GM19023 (cell line): ENCODE measurements at regions not wholly inside any gene's neighbourhood (a gene's known extent, or its start where the extent isn't known, plus 50 kb on each side); places are given as distances from the start of the nearest gene placed in this dataset.
A peak's percentile ranks its signal among the peaks of the same experiment; 100 is the strongest.
"Not testable (repeated sequence)": the region's sequence is repeated elsewhere in the genome, so short reads cannot be mapped to it uniquely, and the experiment has no call there.

ENCODE experiments used
- ATAC-seq: cut with Tn5 transposase; IDR thresholded peaks from one replicate; pipeline ENCODE4 v1.9.1; 2021; ENCODE audit warnings: mild to moderate bottlenecking, moderate library complexity; ENCODE audit not compliant: unreplicated experiment

DNA sequence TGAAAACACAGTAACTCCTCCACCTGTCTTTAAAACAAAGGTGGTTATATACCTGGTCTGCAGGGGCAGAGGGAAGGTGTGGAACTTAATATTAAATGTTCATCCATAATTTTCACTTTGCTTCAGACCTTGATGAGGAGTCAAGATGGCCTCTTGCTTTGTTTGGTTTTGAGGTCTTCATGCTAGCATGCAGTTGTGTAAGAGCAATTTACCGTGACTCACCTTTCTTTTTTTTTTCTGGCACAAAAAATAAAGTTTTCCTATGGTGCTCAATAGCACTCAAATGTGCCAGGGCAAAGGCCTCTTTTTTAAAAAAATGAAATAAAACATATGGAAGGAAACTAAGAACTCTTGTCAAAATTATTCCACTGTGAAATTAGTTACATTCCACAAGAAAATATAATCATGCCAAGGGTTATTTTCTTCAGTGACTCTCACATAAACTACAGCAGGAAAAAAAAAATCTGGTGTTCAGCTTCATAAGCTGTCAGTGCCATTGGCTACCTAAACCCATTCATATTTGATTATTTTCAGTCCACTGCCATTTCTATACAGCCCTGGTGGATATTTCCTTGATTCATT lies 128.2 kb downstream of the SLC7A11 start:
- ATAC-seq: no peak

DNA sequence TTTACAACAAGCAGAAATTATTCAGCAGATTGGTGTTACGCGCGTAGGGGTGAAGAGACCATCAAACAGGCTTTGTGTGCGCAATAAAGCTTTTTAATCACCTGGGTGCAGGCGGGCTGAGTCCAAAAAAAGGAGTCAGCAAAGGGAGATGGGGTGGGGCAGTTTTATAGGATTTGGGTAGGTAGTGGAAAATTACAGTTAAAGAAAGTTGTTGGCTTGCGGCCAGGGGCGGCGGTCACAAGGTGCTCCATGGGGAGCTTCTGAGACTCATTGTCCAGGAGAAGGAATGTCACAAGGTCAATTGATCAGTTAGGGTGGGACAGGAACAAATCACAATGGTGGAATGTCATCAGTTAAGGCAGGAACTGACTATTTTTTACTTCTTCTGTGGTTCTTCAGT lies 129.3 kb downstream of the SLC7A11 start:
- not testable (repeated sequence) for ATAC-seq

DNA sequence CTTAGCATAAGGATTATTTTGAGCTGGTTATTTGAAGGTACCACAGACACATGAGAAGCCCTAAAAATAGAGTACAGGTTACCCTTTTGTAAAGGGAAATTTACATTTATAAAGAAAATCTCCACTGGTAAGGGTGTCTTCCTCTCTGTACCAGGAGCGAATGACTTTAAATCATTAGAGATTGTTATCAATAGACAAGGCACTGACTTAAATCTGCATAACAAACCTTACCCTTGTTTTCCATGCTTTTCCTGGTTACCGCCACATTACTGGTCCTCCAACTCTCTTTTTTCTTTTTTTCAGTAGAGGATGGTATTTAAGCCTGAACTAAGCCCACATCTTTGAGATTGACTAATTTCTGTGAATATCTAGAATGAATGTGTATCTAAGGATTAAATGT lies 129.8 kb downstream of the SLC7A11 start:
- ATAC-seq: no peak

GRCh38 chr4:138111462-138112000 lies 130.6 kb downstream of the SLC7A11 start:
- no peak for ATAC-seq

DNA sequence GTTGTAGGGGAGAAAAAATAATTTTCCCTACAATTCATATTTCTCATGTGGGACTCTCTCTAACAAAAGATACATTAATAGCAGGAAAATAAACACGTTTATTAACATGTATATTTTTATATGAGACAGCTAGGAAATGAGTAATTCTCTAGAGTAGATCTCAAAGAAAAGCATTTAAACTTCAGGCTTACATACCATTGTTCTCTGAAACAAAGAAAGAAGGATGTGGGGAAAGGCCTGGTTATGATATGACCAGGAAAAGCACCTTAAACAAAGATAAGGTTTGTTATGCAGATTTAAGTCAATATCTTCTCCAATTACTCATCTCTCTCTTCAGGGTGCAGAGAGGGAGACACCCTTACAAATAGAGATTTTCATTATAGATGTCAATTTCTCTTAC lies 131.3 kb downstream of the SLC7A11 start:
- no peak for ATAC-seq

- no peak for ATAC-seq
These were observed 135.1 kb downstream of the SLC7A11 start for GRCh38 chr4:138107023-138107422.

GRCh38 chr4:138105331-138105730 lies 136.8 kb downstream of the SLC7A11 start:
- ATAC-seq: no peak

- ATAC-seq: no peak
These were observed 137.9 kb downstream of the SLC7A11 start for GRCh38 chr4:138104284-138104680.

DNA sequence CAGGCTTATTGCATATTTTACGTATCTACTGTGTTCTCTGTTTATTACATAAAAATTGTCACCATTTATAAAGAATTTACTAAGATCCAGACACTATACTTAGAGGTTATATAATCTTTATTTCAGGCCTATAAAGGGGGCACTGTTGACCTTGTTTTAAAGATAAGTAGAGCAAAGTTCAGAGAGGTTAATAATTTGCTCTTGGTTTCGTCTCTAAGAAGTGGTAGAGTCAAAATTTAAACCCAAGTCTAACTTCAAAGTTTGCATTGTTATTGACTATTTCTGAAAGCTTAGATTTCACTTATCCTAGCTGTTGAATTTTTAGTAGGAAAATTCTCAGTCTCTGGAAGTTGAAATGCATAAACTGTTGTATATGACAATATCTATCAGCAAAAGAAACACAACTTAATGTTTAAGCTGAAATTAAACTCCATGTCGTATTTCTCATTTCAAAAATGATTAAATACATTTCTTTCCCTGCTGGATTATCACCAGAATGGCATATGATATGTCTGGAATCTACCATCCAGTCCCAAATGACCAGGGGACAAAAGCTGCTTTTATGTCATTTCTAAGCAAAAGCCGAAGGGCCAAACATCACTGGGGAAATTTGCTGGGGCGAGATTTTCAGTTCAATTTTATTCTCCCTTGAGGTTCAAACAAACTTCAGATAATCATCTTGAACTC lies 138.4 kb downstream of the SLC7A11 start:
- no peak for ATAC-seq

DNA sequence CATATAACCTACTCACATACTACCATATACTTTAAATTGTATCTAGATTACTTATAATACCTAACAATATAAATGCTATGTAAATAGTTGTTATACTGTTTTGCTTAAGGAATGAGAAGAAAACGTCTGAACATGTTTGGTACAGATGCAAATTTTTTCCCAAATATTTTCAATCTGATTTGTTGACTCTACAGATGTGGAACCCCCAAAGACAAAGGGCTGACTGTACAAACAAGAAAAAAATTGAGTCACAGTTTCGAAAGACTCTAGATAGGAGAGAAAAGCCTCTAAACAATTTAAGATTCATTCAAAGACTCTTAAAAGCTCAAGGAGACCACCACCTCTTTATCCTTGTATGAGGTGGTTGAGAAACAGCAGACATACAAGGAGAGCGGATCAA lies 142.8 kb downstream of the SLC7A11 start:
- ATAC-seq: no peak

DNA sequence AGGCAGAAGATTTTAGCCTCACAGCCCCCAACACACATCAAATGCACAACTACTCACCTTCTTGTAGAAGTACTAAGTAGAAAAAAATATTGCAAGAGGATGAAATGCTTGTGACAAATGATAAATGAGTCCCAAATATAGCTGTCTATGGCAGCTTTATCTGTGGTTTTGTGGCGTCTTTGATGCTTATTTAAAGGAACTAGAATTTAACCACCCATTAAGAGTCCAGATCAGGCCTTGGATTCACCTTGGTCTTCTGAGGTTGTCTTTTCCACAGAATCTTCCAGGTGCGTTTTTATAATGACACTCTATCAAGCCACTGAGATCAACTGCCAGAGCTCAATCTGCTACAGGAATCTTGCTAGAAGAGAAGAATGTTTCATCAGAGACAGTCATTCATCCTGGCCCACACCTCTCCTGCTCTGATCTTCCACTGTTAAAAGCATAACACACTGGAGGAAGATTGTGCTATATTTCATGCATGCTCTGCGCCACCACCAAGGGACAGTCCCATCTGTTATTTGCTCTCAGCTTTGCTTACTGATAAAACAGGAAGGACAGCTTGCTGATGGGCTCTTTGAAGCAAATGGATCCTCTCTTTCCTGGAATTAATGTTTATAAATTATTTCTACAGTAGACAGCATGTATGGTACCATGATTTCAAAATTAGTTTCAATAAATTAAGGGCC lies 144.1 kb downstream of the SLC7A11 start:
- ATAC-seq: no peak

GRCh38 chr4:138096384-138097062 lies 145.6 kb downstream of the SLC7A11 start:
- ATAC-seq: no peak

- no peak for ATAC-seq
These were observed 146.8 kb downstream of the SLC7A11 start for GRCh38 chr4:138095378-138095777.

- ATAC-seq: no peak
These were observed 150.1 kb downstream of the SLC7A11 start for GRCh38 chr4:138092060-138092459.

DNA sequence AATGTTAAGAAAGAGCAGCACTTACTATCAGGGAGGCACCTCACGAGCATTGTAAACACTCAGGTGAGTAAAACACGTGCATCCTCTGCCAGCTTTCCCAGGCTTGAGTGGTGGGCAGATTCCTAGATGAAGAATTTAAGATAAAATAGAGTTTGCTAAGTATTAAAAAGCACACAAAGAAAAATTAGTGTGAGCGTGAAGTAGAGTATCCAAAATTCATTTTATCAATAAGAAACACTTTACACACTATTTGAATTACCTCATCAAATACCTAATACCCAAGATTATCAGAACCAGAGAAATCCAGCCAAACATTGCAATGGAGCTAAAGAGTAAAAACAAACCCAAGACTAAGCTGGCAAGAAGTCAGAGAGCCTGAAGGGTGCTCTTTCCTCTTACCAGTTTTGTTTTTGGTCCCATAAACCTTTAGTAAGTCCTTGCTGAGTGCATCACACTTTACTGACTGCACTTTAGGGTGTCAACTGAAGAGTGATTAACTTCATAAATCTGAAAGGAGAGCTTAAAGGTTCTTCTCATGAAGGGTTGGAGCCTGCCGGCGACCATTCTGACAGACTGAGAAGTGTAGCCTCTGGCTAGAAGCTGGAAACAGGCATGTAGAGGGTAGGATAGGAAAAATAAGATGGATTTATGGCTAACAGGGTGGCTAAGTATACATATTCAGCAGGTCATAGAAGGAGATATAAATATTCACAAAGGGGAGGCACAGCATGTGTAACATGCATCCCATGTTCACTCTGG lies 151.1 kb downstream of the SLC7A11 start:
- ATAC-seq: no peak

DNA sequence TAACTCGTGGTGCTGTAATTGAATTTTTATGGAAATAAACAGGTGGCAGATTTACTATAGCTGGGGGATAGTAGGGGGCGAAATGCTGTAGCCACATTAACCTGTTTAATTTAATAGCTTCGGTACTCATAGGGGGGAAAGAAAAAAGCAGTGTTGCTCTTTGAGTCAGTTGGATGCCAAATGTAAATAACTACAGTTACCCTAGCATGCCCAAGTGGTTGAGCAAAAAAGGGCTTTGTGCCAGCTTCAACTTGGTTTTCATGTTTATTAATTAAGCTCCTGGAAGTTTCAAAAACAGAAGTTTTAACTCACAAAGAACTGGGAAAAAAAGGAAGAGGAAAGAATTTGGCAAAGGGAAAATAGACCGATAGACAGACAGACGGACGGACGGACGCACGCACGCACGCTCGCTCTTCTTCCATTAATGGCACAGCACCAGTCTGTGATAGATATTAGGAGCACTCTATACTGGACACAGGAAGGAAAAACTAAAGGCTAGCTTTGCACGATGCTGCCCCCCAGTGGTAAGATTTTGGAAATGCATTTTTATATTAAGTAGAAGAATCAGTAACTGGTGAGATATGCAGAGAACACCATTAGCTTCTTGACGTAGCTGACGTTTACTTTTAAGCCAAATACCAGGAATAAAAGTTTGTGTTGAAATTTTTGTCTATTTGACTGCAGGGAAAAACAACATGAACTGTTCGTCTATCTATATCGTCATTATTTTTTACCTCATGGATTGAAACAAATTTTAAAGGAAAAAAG lies 151.8 kb downstream of the SLC7A11 start:
- peak; percentile 82 for ATAC-seq

DNA sequence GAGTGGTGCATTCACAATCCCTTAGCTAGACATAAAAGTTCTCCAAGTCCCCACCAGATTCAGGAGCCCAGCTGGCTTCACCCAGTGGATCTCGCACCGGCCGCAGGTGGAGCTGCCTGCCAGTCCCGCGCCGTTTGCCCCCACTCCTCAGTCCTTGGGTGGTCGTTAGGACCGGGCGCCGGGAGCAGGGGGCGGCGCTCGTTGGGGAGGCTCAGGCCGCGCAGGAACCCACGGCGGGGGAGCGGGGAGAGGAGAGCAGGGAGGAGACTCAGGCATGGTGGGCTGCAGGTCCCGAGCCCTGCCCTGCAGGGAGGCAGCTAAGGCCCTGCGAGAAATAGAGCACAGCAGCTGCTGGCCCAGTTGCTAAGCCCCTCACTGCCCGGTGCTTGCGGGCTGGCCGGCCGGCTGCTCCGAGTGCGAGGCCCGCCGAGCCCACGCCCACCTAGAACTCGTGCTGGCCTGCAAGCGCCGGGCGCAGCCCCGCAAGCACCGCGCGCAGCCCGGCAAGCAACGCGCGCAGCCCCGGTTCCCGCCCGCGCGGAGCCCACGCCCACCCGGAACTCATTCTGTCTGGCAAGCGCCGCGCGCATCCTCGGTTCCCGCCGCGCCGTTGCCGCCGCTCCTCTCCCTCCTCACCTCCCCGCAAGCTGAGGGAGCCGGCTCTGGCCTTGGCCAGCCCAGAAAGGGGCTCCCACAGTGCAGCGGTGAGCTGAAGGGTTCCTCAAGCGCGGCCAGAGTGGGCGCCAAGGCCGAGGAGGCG lies 153.5 kb downstream of the SLC7A11 start:
- no peak for ATAC-seq

- no peak for ATAC-seq
These were observed 155.0 kb downstream of the SLC7A11 start for GRCh38 chr4:138087066-138087719.

DNA sequence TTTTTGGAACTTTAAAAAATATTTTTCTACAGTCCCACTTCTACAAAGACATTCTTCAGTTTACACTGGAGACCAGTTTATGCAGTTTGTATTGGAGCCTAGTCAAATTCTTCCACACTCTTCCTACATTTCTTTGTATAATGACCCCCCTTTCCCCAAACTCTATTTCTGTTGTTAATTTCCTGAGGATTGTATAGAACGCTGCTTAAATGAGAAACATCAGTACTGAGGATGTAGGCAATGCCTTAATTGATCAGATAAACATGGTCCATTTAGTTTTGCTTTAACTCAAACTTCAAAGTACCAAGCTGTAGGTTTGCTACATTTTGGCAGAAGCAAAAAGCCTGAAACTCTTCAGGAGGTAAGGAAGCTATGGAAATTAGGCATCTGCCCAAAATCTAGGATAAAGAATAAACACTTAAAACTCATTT lies 155.5 kb downstream of the SLC7A11 start:
- no peak for ATAC-seq
